Ishikawa (cell line): ENCODE measurements at regions not wholly inside any gene's neighbourhood (a gene's known extent, or its start where the extent isn't known, plus 50 kb on each side); places are given as distances from the start of the nearest gene placed in this dataset.

Source experiments
- CEBPB ChIP-seq: IDR thresholded peaks from 2 replicates; pipeline ENCODE4 v1.6.1; 2012
- CREB1 ChIP-seq: IDR thresholded peaks from 2 replicates; pipeline ENCODE4 v1.6.1; 2012; ENCODE audit warnings: low read depth
- EGR1 ChIP-seq: IDR thresholded peaks from 2 replicates; pipeline ENCODE4 v1.6.1; 2012
- EP300 ChIP-seq: IDR thresholded peaks from 2 replicates; pipeline ENCODE4 v1.6.1; 2012; ENCODE audit warnings: borderline replicate concordance
- FOXM1 ChIP-seq: IDR thresholded peaks from 2 replicates; pipeline ENCODE4 v1.6.1; 2012; ENCODE audit warnings: low read depth, borderline replicate concordance
- MAX ChIP-seq: IDR thresholded peaks from 2 replicates; pipeline ENCODE4 v1.6.1; 2012
- NFIC ChIP-seq: IDR thresholded peaks from 2 replicates; pipeline ENCODE4 v1.6.1; 2012
- RAD21 ChIP-seq: IDR thresholded peaks from 2 replicates; pipeline ENCODE4 v1.6.1; 2012; ENCODE audit warnings: low read depth
- TAF1 ChIP-seq: IDR thresholded peaks from 2 replicates; pipeline ENCODE4 v1.6.1; 2012; ENCODE audit warnings: low read depth, mild to moderate bottlenecking
- TCF12 ChIP-seq: IDR thresholded peaks from 2 replicates; pipeline ENCODE4 v1.6.1; 2012; ENCODE audit warnings: low read depth
- TEAD4 ChIP-seq: IDR thresholded peaks from 2 replicates; pipeline ENCODE4 v1.6.1; 2012
- USF1 ChIP-seq: IDR thresholded peaks from 2 replicates; pipeline ENCODE4 v1.6.1; 2012
- YY1 ChIP-seq: IDR thresholded peaks from 2 replicates; pipeline ENCODE4 v1.6.1; 2012; ENCODE audit warnings: low read depth
- ZBTB7A ChIP-seq: IDR thresholded peaks from 2 replicates; pipeline ENCODE4 v1.6.1; 2012; ENCODE audit warnings: low read depth
- TF ChIP-seq, protein P1 (sequence below): IDR thresholded peaks from 2 replicates; pipeline ENCODE4 v1.6.1; 2012; ENCODE audit warnings: low read depth, mild to moderate bottlenecking

DNA sequence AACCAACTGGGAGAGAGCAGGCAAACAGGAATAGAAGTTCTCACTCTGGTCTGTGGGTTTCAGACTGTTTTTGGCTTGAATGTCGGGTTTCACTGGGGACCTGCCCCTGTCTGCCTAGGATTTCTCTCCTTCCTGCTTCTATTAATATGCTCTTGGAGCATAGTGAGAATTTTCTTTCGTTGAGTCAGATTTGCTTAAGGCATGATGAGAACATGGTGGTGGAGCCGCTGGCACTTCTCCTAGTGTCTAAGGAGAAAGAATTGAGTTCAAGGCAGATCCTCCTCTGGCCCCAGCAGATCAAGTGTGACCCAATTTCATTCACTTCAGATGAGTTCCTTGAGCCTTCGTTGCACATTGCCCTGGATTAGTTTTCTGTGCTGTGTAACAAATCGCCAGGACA lies 103.9 kb upstream of the HS6ST1 start:
- TF ChIP-seq, protein P1, sequence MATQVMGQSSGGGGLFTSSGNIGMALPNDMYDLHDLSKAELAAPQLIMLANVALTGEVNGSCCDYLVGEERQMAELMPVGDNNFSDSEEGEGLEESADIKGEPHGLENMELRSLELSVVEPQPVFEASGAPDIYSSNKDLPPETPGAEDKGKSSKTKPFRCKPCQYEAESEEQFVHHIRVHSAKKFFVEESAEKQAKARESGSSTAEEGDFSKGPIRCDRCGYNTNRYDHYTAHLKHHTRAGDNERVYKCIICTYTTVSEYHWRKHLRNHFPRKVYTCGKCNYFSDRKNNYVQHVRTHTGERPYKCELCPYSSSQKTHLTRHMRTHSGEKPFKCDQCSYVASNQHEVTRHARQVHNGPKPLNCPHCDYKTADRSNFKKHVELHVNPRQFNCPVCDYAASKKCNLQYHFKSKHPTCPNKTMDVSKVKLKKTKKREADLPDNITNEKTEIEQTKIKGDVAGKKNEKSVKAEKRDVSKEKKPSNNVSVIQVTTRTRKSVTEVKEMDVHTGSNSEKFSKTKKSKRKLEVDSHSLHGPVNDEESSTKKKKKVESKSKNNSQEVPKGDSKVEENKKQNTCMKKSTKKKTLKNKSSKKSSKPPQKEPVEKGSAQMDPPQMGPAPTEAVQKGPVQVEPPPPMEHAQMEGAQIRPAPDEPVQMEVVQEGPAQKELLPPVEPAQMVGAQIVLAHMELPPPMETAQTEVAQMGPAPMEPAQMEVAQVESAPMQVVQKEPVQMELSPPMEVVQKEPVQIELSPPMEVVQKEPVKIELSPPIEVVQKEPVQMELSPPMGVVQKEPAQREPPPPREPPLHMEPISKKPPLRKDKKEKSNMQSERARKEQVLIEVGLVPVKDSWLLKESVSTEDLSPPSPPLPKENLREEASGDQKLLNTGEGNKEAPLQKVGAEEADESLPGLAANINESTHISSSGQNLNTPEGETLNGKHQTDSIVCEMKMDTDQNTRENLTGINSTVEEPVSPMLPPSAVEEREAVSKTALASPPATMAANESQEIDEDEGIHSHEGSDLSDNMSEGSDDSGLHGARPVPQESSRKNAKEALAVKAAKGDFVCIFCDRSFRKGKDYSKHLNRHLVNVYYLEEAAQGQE, result no peak
- TF ChIP-seq USF1 (no peak), TCF12 (no peak), EP300 (no peak), RAD21 (no peak), ZBTB7A (no peak), FOXM1 (no peak), YY1 (no peak), NFIC (no peak), CEBPB (no peak), TAF1 (no peak), EGR1 (no peak), TEAD4 (no peak), CREB1 (no peak), MAX (no peak)

DNA sequence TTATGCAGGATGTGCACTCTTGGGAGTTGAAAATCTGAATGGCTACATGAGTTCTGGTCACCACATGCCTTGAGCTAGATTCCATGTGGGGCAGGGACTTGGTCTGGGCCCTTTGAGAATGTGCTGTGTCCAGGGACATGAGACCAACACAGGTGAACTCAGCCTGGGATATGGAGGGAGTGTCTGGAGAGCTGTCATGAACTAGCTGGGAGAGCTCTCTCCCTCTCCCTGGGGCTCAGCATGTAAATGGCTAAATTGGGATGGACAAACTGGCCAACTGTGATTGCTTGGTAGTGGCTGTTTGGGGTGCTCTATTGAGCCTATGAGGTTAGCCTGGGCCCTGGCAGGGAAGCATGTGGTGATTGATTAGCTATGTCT lies 105.1 kb upstream of the HS6ST1 start:
- TF ChIP-seq TAF1, result no peak
- no peak for TF ChIP-seq NFIC
- TF ChIP-seq, protein P1, result no peak

DNA sequence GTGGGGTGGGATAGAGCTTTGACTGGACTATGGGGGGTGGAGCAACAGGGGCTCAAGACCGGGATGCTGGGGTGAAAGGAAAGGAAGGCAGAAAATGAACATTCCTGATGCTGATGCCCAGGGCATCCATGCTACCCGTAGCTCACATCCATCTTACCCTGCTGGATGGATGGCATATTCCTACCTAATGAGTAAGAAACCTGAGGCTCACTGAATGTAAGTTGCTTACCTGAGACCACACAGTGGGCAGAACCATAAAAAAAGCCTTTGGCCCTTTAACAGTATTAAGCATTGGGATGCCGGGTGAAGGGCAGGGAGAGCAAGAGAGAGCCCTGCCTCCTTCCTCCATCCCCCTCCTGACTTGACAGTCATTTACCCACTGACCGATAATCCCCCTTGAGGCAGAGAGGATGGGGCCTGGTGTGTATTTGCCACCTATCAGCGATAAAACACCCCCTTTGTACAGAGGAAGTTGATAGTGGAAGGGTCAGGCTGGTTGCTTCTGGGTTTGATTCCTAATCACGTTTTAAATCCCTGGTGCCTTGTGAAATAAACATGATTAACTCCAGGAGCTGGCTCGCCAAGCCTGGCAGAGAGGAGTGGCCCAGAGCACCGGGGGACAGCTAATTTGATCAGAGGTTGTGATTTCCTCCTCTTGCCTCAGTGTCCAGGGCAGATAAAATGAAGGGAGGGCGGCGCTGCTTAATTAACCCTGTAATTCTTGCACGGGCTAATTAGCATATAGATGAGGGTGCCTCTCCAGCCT lies 105.9 kb upstream of the HS6ST1 start:
- no peak for TF ChIP-seq TCF12
- no peak for TF ChIP-seq RAD21
- TF ChIP-seq ZBTB7A, result no peak
- TF ChIP-seq FOXM1, result no peak
- no peak for TF ChIP-seq EGR1
- TF ChIP-seq CEBPB, result no peak
- no peak for TF ChIP-seq CREB1
- no peak for TF ChIP-seq YY1

DNA sequence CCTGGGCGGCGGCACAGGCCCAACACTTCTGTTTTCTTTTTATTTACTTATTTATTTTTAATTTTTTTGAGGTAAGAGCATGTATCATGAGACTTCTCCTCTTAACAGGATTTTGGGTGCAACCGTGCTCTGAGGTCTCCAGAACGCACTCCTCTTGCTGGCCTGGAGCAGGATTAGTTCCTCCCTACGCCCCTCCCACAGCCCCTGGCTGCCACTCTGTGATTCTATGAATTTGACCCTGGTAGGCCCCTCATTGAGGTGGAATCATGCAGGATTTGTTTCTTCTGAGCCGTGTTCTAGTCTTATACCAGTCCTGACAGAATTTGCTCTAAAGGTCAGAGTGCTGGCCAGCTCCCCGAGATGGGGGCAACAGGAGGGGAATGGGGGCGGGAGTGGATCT lies 106.5 kb upstream of the HS6ST1 start:
- TF ChIP-seq NFIC (no peak), TEAD4 (no peak), CREB1 (no peak), MAX (no peak), EP300 (no peak), EGR1 (no peak), TAF1 (no peak), YY1 (no peak), TCF12 (no peak), USF1 (no peak)
- TF ChIP-seq, protein P1, result no peak
